ENCODE measurements at regions not wholly inside any gene's neighbourhood (a gene's known extent, or its start where the extent isn't known, plus 50 kb on each side); places are given as distances from the start of the nearest gene placed in this dataset.

DNA sequence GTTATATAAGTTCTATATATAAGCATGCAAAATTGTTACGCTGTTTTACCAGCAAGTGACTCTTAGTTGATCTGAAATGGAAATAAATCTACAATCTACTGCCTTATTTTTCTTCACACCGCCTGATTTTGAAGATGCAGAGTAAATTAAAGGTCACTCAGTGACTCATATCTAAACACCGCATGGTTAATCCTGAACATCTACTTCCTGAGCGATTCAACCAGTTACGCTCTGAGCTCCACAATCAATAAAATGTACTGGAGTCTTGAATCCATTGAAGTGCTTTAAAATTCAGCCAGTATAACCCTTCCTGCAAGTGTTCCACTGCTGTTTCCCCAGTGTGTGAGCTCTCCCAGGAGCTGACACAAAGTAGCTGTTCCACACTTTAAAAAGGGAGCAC is 192.8 kb downstream of the SLC7A11 start:
- H3K9me3 ChIP-seq: no peaks in the 10 kb centered on the region
- no peaks in the 10 kb centered on the region for H3K36me3 ChIP-seq
- H3K4me3 ChIP-seq: no peak overlapping the region
- no peak overlapping the region for H3K27ac ChIP-seq
- TF ChIP-seq, protein P1, sequence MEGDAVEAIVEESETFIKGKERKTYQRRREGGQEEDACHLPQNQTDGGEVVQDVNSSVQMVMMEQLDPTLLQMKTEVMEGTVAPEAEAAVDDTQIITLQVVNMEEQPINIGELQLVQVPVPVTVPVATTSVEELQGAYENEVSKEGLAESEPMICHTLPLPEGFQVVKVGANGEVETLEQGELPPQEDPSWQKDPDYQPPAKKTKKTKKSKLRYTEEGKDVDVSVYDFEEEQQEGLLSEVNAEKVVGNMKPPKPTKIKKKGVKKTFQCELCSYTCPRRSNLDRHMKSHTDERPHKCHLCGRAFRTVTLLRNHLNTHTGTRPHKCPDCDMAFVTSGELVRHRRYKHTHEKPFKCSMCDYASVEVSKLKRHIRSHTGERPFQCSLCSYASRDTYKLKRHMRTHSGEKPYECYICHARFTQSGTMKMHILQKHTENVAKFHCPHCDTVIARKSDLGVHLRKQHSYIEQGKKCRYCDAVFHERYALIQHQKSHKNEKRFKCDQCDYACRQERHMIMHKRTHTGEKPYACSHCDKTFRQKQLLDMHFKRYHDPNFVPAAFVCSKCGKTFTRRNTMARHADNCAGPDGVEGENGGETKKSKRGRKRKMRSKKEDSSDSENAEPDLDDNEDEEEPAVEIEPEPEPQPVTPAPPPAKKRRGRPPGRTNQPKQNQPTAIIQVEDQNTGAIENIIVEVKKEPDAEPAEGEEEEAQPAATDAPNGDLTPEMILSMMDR (IDR thresholded peaks at IDR 0.05): no peak
- peaks cover 0 to 4% of the 10 kb centered on the region in 2 donors for H3K4me1 ChIP-seq
- no peak for DNase-seq (ENCODE audit: low spot score in 2 of 2)
- intact Hi-C loops (cut with DNase I): no loop called here
- H3K27me3 ChIP-seq: no peaks in the 10 kb centered on the region

DNA sequence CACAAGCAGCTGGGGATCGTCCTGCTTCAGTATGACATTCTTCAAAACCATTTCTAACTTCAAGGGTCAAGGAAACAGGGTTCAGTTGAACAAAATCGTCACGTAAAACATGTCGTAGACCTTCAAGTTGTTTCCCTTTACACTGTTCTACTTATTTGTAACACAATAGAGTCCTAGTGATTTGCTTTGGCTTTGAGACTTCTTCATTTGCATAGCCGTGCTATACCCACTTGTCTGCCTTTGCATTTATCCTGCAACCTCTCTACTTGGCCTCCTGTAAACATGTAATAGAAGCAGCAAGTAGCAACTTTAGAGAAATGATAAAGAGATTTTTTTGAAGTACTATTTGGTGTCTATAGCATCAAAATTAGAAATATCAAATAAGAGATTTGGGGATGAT is 194.9 kb downstream of the SLC7A11 start:
- Histone ChIP-seq H3K9me3 (no peaks in the 10 kb centered on the region), H3K4me3 (no peak overlapping the region), H3K27me3 (no peaks in the 10 kb centered on the region), H3K4me1 (no peaks in the 10 kb centered on the region), H3K36me3 (no peaks in the 10 kb centered on the region), H3K27ac (no peak overlapping the region)
- intact Hi-C loops (cut with DNase I): no loop called here
- TF ChIP-seq, protein P1 (IDR thresholded peaks at IDR 0.05): no peak
- DNase-seq (ENCODE audit: low spot score in 2 of 2): no peak

- Histone ChIP-seq H3K27me3 (no peaks in the 10 kb centered on the region), H3K9me3 (no peaks in the 10 kb centered on the region), H3K4me3 (no peak overlapping the region), H3K4me1 (no peaks in the 10 kb centered on the region), H3K36me3 (no peaks in the 10 kb centered on the region), H3K27ac (no peak overlapping the region)
- intact Hi-C loops (cut with DNase I): no loop called here
- DNase-seq (ENCODE audit: low spot score in 2 of 2): no peak
- TF ChIP-seq, protein P1 (IDR thresholded peaks at IDR 0.05): no peak
Observed at GRCh38 chr4:138045036-138045435, 197.1 kb downstream of the SLC7A11 start.

GRCh38 chr4:138039010-138039409 is 203.1 kb downstream of the SLC7A11 start:
- Histone ChIP-seq H3K4me1 (no peaks in the 10 kb centered on the region), H3K4me3 (no peak overlapping the region), H3K36me3 (no peaks in the 10 kb centered on the region), H3K27me3 (no peaks in the 10 kb centered on the region), H3K27ac (no peak overlapping the region), H3K9me3 (no peaks in the 10 kb centered on the region)
- intact Hi-C loops (cut with DNase I): loop anchor here (10.0 kb wide), 1 partner anchor 836 kb away; no protein-coding TSS in a partner anchor
- DNase-seq (ENCODE audit: low spot score in 2 of 2): no peak
- TF ChIP-seq, protein P1 (IDR thresholded peaks at IDR 0.05): no peak

DNA sequence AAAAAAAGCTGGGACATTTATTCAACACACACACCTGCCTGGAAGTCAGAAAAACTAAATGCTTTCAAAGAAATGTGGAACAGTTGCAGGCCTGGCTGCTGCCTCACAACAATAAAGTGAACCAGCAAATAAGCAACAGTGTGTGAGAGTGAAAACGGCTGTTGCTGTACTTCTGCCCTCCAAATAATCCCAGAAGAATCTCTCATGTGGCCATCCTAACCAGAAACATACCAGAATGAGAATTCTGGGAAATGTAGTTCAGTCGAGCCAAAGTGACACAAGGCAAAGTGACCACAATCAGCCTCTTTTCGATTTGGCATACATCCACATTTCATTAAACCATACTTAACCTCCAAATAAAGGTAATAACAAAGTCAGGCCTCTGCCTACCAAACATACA is 204.5 kb downstream of the SLC7A11 start:
- intact Hi-C loops (cut with DNase I): loop anchor here (10.0 kb wide), 1 partner anchor 837 kb away; no protein-coding TSS in a partner anchor
- Histone ChIP-seq H3K27me3 (no peaks in the 10 kb centered on the region), H3K4me3 (no peak overlapping the region), H3K4me1 (no peaks in the 10 kb centered on the region), H3K27ac (no peak overlapping the region), H3K9me3 (no peaks in the 10 kb centered on the region), H3K36me3 (no peaks in the 10 kb centered on the region)
- DNase-seq (ENCODE audit: low spot score in 2 of 2): no peak
- TF ChIP-seq, protein P1 (IDR thresholded peaks at IDR 0.05): no peak

- no peaks in the 10 kb centered on the region for H3K9me3 ChIP-seq
- TF ChIP-seq, protein P1 (IDR thresholded peaks at IDR 0.05): peak; percentile 45 to 70 (median 50)
- no peak overlapping the region for H3K27ac ChIP-seq
- H3K4me1 ChIP-seq: no peaks in the 10 kb centered on the region
- DNase-seq (ENCODE audit: low spot score in 2 of 2): peak in 1 of 2 donors; percentile 59
- intact Hi-C loops (cut with DNase I): loop anchor here (1.0 to 10.0 kb wide), 4 partner anchors 54 to 839 kb away; no protein-coding TSS in a partner anchor
- no peak overlapping the region for H3K4me3 ChIP-seq
- no peaks in the 10 kb centered on the region for H3K36me3 ChIP-seq
- no peaks in the 10 kb centered on the region for H3K27me3 ChIP-seq
Observed at GRCh38 chr4:138035781-138036258, 206.3 kb downstream of the SLC7A11 start.

Data from ascending aorta (tissue), 2 donors.